Panc1 (cell line): ENCODE measurements at regions not wholly inside any gene's neighbourhood (a gene's known extent, or its start where the extent isn't known, plus 50 kb on each side); places are given as distances from the start of the nearest gene placed in this dataset.

Experiments
- ATAC-seq: fragments of 200-7000 bp; cut with Tn5 transposase; 2 replicates; pipeline ENCODE4 v1.9.1; 2020; ENCODE audit warnings: mild to moderate bottlenecking, moderate library complexity
- BruUV-seq: library from RNA; stranded (reverse); fragments of 400-500 nt; replicated peaks from 2 replicates; lab custom pipeline; 2021; lab: Mats Ljungman, UMichigan
- CTCF ChIA-PET: fragments of 300-600 bp; sonication (Branson Sonifier 250); formaldehyde crosslinking; loops from one replicate; lab custom pipeline; 2022; ENCODE audit warnings: antibody characterized with exemption; lab: Charles Lee
- POLR2A ChIA-PET: fragments of 300-600 bp; sonication (Branson Sonifier 250); formaldehyde crosslinking; loops from one replicate; lab custom pipeline; 2022; ENCODE audit warnings: antibody characterized with exemption; lab: Charles Lee
- DNase-seq: peaks from one replicate; pipeline ENCODE4 v3.0.0-alpha.2; 2010; ENCODE audit warnings: low read depth, low spot score
- H3K27ac ChIP-seq: 2 replicates; pipeline ENCODE4 v1.5.1; 2011; ENCODE audit warnings: mild to moderate bottlenecking, low read length, inconsistent platforms
- H3K27me3 ChIP-seq: fragments of 200-500 bp; sonication (Bioruptor generic); 2 replicates; pipeline ENCODE4 v1.6.0; 2014; ENCODE audit warnings: low read length, inconsistent platforms; ENCODE audit not compliant: control insufficient read depth, insufficient read depth
- H3K36me3 ChIP-seq: fragments of 200-500 bp; sonication (Bioruptor generic); 2 replicates; pipeline ENCODE4 v1.5.1; 2014; ENCODE audit warnings: inconsistent platforms, mild to moderate bottlenecking, low read length, moderate library complexity; ENCODE audit not compliant: control insufficient read depth, insufficient read depth
- H3K4me1 ChIP-seq: 2 replicates; pipeline ENCODE4 v1.5.1; 2011; ENCODE audit warnings: inconsistent platforms, mild to moderate bottlenecking, low read length, moderate library complexity; ENCODE audit not compliant: control insufficient read depth, insufficient read depth
- H3K4me3 ChIP-seq, 2 experiments: 2 replicates each; pipeline ENCODE4 v1.5.1; 2011 to 2012; ENCODE audit warnings: low read depth in 2 of 2, low read length in 2 of 2, mild to moderate bottlenecking in 2 of 2, inconsistent platforms in 1 of 2, moderate library complexity in 1 of 2
- H3K9me3 ChIP-seq: fragments of 200-500 bp; sonication (Bioruptor generic); 2 replicates; pipeline ENCODE4 v1.5.1; 2014; ENCODE audit warnings: low read depth, mild to moderate bottlenecking, inconsistent platforms, low read length, moderate library complexity; ENCODE audit not compliant: control insufficient read depth, insufficient read depth
- POLR2AphosphoS5 ChIP-seq: IDR thresholded peaks from 2 replicates; pipeline ENCODE4 v1.6.1; 2012; ENCODE audit warnings: mild to moderate bottlenecking, low read depth, low read length, moderate library complexity
- SIN3A ChIP-seq: IDR thresholded peaks from 2 replicates; pipeline ENCODE4 v1.6.1; 2012; ENCODE audit warnings: low read depth, mild to moderate bottlenecking, low read length, moderate library complexity, borderline replicate concordance; ENCODE audit not compliant: insufficient read depth
- TCF7L2 ChIP-seq: IDR thresholded peaks from 2 replicates; pipeline ENCODE4 v1.6.1; 2011; ENCODE audit warnings: mild to moderate bottlenecking, low read depth, low read length, inconsistent platforms
- in situ Hi-C: cut with HindIII; loops from 2 replicates; pipeline ENCODE4 v1.10.0; 2016; ENCODE audit warnings: low sequenced_read_pairs, low pct_unique_long_range_greater_than_20kb
- intact Hi-C: fragments of 100-400 bp; cut with micrococcal nuclease; formaldehyde crosslinking; loops from one replicate; pipeline ENCODE4 v1.10.0; 2022; ENCODE audit not compliant: unreplicated experiment
- TF ChIP-seq, protein P1 (sequence below): fragments of 450-650 bp; IDR thresholded peaks from 2 replicates; pipeline ENCODE4 v1.5.1; 2017; ENCODE audit warnings: mild to moderate bottlenecking
- TF ChIP-seq, protein P2 (sequence below), 2 experiments: IDR thresholded peaks; 2 replicates each; pipeline ENCODE4 v1.6.1; 2011 to 2012; ENCODE audit warnings: low read depth in 2 of 2, control low read depth in 1 of 2, low read length in 1 of 2, mild to moderate bottlenecking in 1 of 2, moderate library complexity in 1 of 2; ENCODE audit not compliant: insufficient read depth in 1 of 2

DNA sequence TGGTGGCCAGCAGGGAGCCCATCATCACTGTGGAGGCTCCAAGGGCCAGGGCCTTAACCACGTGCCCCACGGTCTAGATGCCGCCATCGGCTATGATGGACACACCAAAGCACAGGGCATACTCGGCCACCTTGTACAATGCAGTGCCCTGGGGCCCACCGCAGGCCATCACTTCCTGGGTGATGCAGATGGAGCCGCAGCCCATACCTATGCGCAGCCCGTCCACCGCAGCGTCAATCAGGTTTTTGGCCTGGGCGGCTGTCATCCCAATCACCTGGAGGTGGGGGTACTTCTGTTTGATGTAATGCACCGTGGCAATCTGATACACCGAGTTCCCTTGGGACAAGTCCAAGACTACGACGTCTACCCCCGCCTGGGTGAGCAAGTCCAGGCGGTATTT, 153.3 kb upstream of the ZSWIM2 start:
- ChIA-PET POLR2A (no interaction called here), CTCF (no interaction called here)
- TF ChIP-seq SIN3A (no peak), POLR2AphosphoS5 (no peak), TCF7L2 (no peak)
- TF ChIP-seq, protein P1, sequence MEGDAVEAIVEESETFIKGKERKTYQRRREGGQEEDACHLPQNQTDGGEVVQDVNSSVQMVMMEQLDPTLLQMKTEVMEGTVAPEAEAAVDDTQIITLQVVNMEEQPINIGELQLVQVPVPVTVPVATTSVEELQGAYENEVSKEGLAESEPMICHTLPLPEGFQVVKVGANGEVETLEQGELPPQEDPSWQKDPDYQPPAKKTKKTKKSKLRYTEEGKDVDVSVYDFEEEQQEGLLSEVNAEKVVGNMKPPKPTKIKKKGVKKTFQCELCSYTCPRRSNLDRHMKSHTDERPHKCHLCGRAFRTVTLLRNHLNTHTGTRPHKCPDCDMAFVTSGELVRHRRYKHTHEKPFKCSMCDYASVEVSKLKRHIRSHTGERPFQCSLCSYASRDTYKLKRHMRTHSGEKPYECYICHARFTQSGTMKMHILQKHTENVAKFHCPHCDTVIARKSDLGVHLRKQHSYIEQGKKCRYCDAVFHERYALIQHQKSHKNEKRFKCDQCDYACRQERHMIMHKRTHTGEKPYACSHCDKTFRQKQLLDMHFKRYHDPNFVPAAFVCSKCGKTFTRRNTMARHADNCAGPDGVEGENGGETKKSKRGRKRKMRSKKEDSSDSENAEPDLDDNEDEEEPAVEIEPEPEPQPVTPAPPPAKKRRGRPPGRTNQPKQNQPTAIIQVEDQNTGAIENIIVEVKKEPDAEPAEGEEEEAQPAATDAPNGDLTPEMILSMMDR, result no peak
- TF ChIP-seq, protein P2, sequence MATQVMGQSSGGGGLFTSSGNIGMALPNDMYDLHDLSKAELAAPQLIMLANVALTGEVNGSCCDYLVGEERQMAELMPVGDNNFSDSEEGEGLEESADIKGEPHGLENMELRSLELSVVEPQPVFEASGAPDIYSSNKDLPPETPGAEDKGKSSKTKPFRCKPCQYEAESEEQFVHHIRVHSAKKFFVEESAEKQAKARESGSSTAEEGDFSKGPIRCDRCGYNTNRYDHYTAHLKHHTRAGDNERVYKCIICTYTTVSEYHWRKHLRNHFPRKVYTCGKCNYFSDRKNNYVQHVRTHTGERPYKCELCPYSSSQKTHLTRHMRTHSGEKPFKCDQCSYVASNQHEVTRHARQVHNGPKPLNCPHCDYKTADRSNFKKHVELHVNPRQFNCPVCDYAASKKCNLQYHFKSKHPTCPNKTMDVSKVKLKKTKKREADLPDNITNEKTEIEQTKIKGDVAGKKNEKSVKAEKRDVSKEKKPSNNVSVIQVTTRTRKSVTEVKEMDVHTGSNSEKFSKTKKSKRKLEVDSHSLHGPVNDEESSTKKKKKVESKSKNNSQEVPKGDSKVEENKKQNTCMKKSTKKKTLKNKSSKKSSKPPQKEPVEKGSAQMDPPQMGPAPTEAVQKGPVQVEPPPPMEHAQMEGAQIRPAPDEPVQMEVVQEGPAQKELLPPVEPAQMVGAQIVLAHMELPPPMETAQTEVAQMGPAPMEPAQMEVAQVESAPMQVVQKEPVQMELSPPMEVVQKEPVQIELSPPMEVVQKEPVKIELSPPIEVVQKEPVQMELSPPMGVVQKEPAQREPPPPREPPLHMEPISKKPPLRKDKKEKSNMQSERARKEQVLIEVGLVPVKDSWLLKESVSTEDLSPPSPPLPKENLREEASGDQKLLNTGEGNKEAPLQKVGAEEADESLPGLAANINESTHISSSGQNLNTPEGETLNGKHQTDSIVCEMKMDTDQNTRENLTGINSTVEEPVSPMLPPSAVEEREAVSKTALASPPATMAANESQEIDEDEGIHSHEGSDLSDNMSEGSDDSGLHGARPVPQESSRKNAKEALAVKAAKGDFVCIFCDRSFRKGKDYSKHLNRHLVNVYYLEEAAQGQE (IDR thresholded peaks at IDR 0.05; ENCODE audit: insufficient read depth in 1 of 2, low read depth in 2 of 2, low read length in 1 of 2), result no peak
- Histone ChIP-seq H3K4me3 (no peak overlapping the region), H3K4me1 (no peaks in the 10 kb centered on the region), H3K27me3 (no peaks in the 10 kb centered on the region), H3K9me3 (no peaks in the 10 kb centered on the region), H3K27ac (no peak overlapping the region), H3K36me3 (no peaks in the 10 kb centered on the region; the same call in 1 of the 2 replicates)
- no TSS peak for BruUV-seq
- in situ Hi-C loops, result no loop called here
- ATAC-seq (no peak), DNase-seq (no peak)
- intact Hi-C loops, result no loop called here

DNA sequence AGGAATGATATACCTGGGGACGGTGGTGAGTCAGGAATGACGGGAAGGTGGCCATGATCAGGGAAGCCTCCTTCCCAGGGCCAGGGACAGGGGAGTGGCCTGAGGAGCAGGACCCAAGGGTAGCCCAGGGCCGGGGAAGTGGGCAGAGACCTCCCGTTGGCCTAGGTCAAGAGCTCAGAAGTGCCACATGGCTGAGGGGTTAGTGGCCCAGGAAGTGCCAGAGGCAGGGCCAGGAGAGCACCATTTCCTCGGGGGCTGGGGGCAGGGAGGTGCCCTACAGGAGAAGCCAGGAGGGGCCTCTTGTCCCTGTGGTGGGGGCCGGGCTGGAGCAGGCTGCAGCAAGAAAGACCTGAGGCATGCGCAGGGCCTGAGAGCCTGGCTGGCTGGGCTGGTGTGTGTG, 152.3 kb upstream of the ZSWIM2 start:
- ChIA-PET CTCF (no interaction called here), POLR2A (no interaction called here)
- ATAC-seq (no peak), DNase-seq (no peak)
- TF ChIP-seq, protein P1, result no peak
- TF ChIP-seq, protein P2 (IDR thresholded peaks at IDR 0.05; ENCODE audit: insufficient read depth in 1 of 2, low read depth in 2 of 2, low read length in 1 of 2), result no peak
- TF ChIP-seq TCF7L2, result no peak
- no peak for TF ChIP-seq SIN3A
- TF ChIP-seq POLR2AphosphoS5, result no peak
- intact Hi-C loops, result no loop called here
- BruUV-seq, result no TSS peak
- no peaks in the 10 kb centered on the region; the same call in 1 of the 2 replicates for H3K27me3 ChIP-seq
- no peaks in the 10 kb centered on the region for H3K4me1 ChIP-seq
- no peaks in the 10 kb centered on the region for H3K9me3 ChIP-seq
- in situ Hi-C loops, result no loop called here
- H3K4me3 ChIP-seq, result no peak overlapping the region
- no peak overlapping the region for H3K27ac ChIP-seq
- no peaks in the 10 kb centered on the region; the same call in 1 of the 2 replicates for H3K36me3 ChIP-seq
